Smooth muscle cell (in vitro differentiated cells): ENCODE measurements at regions not wholly inside any gene's neighbourhood (a gene's known extent, or its start where the extent isn't known, plus 50 kb on each side); places are given as distances from the start of the nearest gene placed in this dataset.

Experiments
- DNase-seq: peaks from one replicate; lab custom pipeline; 2025; ENCODE audit not compliant: unreplicated experiment; lab: John Stamatoyannopoulos, UW
- H2AFZ ChIP-seq: fragments of 200-600 bp; sonication (generic); 2 replicates; pipeline ENCODE4 v1.6.0; 2016; ENCODE audit warnings: antibody characterized with exemption, low read depth, mild to moderate bottlenecking
- H3F3A ChIP-seq: fragments of 200-600 bp; sonication (generic); 2 replicates; pipeline ENCODE4 v1.6.0; 2017; ENCODE audit warnings: antibody characterized with exemption, low read depth
- H3K27ac ChIP-seq: fragments of 200-600 bp; sonication (generic); 2 replicates; pipeline ENCODE4 v1.5.1; 2016; ENCODE audit warnings: low read depth, mild to moderate bottlenecking
- H3K27me3 ChIP-seq: fragments of 200-600 bp; sonication (generic); 2 replicates; pipeline ENCODE4 v1.6.1; 2016; ENCODE audit warnings: low read depth, mild to moderate bottlenecking
- H3K36me3 ChIP-seq: fragments of 200-600 bp; sonication (generic); 2 replicates; pipeline ENCODE4 v1.5.1; 2016; ENCODE audit warnings: low read depth
- H3K4me1 ChIP-seq: fragments of 200-600 bp; sonication (generic); 2 replicates; pipeline ENCODE4 v1.5.1; 2016; ENCODE audit warnings: low read depth
- H3K4me2 ChIP-seq: fragments of 200-600 bp; sonication (generic); 2 replicates; pipeline ENCODE4 v1.6.0; 2016; ENCODE audit warnings: mild to moderate bottlenecking
- H3K4me3 ChIP-seq: fragments of 200-600 bp; sonication (generic); 2 replicates; pipeline ENCODE4 v1.5.1; 2016; ENCODE audit warnings: mild to moderate bottlenecking
- H3K79me2 ChIP-seq: fragments of 200-600 bp; sonication (generic); 2 replicates; pipeline ENCODE4 v1.6.0; 2016; ENCODE audit warnings: low read depth, mild to moderate bottlenecking
- H3K9ac ChIP-seq: fragments of 200-600 bp; sonication (generic); 2 replicates; pipeline ENCODE4 v1.6.0; 2016; ENCODE audit warnings: low read depth
- H3K9me3 ChIP-seq: fragments of 200-600 bp; sonication (generic); replicated peaks from 2 replicates; pipeline ENCODE4 v1.5.1; 2016; ENCODE audit warnings: low read depth
- H4K20me1 ChIP-seq: fragments of 200-600 bp; sonication (generic); 2 replicates; pipeline ENCODE4 v1.6.0; 2016; ENCODE audit warnings: low read depth
- WGBS: methylation state at CpG from one replicate; pipeline ENCODE4 v1.1.7; 2016; ENCODE audit warnings: low lambda C conversion rate; 5-methylcytosine and 5-hydroxymethylcytosine counted together
- TF ChIP-seq, protein P1 (sequence below): fragments of 200-600 bp; sonication (generic); IDR thresholded peaks from 2 replicates; pipeline ENCODE4 v1.5.1; 2017; ENCODE audit warnings: borderline replicate concordance, mild to moderate bottlenecking, antibody characterized with exemption; ENCODE audit not compliant: insufficient read depth, poor library complexity, severe bottlenecking

DNA sequence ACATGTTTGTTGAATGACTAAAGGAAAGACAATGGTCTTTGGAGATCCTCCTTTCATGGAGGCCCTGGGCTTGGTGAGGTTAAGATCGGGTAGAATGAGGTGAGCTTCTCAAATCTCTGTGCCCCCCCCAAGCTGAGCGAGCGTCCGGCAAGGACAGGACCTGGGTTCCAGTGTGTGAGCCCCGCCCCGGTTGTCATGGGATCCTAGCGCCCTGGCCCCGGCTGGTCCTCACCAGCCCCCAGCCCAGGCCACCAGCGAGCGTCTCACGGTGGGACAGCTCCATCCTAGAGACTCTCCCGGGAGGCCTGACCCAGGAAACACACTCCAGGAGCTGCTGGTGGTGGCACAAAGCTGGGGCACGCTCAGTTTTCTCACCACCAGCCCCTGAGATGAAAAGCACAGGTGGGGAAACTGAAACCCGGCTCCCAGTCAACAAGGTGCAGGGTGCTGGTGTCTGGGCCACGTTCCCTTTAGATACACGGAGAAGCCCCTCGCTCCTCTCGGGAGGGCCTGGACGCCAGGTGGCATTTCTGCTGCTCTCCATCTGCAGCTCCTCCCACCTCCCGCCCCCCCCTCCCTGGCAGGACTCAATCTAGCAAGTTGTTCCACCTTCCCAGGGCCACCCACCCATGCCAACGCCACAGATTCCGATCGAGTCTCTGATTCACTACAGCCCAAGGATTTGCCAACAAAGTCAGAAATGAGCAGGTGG lies 131.3 kb upstream of the PPP1R26 start:
- Histone ChIP-seq H3K4me2 (no peak overlapping the region), H3K9ac (no peak overlapping the region), H3K27ac (no peak overlapping the region), H3F3A (no peaks in the 10 kb centered on the region), H3K36me3 (no peaks in the 10 kb centered on the region), H3K79me2 (no peaks in the 10 kb centered on the region), H3K4me1 (no peaks in the 10 kb centered on the region), H3K4me3 (no peak overlapping the region), H2AFZ (no peak overlapping the region), H3K27me3 (peaks cover 14% of the 10 kb centered on the region), H4K20me1 (no peaks in the 10 kb centered on the region), H3K9me3 (no peaks in the 10 kb centered on the region)
- TF ChIP-seq, protein P1, sequence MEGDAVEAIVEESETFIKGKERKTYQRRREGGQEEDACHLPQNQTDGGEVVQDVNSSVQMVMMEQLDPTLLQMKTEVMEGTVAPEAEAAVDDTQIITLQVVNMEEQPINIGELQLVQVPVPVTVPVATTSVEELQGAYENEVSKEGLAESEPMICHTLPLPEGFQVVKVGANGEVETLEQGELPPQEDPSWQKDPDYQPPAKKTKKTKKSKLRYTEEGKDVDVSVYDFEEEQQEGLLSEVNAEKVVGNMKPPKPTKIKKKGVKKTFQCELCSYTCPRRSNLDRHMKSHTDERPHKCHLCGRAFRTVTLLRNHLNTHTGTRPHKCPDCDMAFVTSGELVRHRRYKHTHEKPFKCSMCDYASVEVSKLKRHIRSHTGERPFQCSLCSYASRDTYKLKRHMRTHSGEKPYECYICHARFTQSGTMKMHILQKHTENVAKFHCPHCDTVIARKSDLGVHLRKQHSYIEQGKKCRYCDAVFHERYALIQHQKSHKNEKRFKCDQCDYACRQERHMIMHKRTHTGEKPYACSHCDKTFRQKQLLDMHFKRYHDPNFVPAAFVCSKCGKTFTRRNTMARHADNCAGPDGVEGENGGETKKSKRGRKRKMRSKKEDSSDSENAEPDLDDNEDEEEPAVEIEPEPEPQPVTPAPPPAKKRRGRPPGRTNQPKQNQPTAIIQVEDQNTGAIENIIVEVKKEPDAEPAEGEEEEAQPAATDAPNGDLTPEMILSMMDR, result no peak
- WGBS, result 89% methylated on average over 18 of the region's 23 CpGs
- no peak for DNase-seq

DNA sequence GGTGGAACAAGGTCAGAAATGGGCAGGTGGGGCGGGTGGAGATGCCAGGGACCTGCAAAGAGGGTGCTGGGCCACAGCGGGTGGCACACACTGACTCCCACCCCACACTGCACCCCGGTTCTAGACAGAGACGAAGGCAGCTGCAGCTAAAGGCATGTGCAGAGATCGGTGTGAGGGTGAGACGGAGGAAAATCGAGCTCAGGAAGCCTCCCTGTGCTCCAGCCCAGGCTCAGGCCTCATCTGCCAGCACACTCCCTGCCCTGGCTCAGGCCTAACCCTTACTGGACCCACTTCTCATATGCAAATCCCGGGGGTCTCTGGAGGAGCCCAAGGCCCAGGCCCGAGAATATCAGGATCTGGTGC lies 130.8 kb upstream of the PPP1R26 start:
- H3K27ac ChIP-seq, result no peak overlapping the region
- H3K27me3 ChIP-seq, result peaks cover 14% of the 10 kb centered on the region
- H4K20me1 ChIP-seq, result no peaks in the 10 kb centered on the region
- no peaks in the 10 kb centered on the region for H3F3A ChIP-seq
- no peaks in the 10 kb centered on the region for H3K4me1 ChIP-seq
- no peak overlapping the region for H3K9ac ChIP-seq
- H3K79me2 ChIP-seq, result no peaks in the 10 kb centered on the region
- no peak overlapping the region for H3K4me3 ChIP-seq
- DNase-seq, result no peak
- no peak overlapping the region for H2AFZ ChIP-seq
- H3K36me3 ChIP-seq, result no peaks in the 10 kb centered on the region
- WGBS, result 91% methylated on average over 9 of the region's 9 CpGs
- no peaks in the 10 kb centered on the region for H3K9me3 ChIP-seq
- TF ChIP-seq, protein P1, result no peak
- no peak overlapping the region for H3K4me2 ChIP-seq

DNA sequence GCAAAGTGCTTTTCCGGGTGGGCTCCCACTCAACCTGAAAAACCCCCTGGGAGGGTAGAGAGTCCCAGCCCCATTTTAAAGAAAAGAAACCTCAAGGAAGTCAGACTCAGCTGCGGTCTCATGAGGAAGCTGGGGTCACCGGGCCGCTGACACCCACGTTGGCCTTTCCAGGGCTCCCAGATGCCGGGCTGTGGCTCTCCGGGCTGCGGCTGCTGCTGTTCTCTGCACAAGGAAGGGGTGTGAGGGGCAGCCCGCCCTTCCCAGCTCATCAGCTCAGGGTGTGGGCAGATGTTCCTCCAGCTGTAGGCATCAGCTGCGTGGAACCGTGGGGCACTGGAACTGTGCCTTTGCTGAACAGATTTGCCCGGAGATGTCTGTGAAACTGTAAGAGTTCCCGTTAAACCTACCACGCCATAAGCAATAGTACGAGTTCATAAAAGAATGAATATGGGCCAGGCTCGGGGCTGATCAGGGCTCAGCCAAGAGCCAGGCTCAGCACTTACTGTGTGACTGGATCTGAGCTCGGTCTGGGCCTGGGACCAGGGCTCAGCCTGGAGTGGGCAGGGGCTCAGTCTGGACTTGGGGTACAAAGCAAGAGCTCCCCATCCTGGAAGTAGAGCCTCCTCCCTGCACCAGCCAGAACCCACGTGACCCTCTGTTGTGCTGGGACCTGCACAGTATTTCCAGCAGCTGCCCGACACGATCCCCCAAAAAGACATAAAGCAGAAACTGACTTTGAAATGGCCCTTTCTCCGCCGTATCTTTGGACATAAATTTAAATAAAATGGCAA lies 130.2 kb upstream of the PPP1R26 start:
- Histone ChIP-seq H3K9ac (no peak overlapping the region), H3K9me3 (no peaks in the 10 kb centered on the region), H3K4me2 (no peak overlapping the region), H3K79me2 (no peaks in the 10 kb centered on the region), H3K4me1 (no peaks in the 10 kb centered on the region), H3K27ac (no peak overlapping the region), H3K36me3 (no peaks in the 10 kb centered on the region), H3K4me3 (no peak overlapping the region), H2AFZ (no peak overlapping the region), H3F3A (no peaks in the 10 kb centered on the region), H4K20me1 (no peaks in the 10 kb centered on the region), H3K27me3 (peaks cover 11% of the 10 kb centered on the region)
- DNase-seq, result no peak
- 92% methylated on average over 22 of the region's 22 CpGs for WGBS
- TF ChIP-seq, protein P1, result no peak
